ENCODE measurements at regions not wholly inside any gene's neighbourhood (a gene's known extent, or its start where the extent isn't known, plus 50 kb on each side); places are given as distances from the start of the nearest gene placed in this dataset.

- Mint-ChIP-seq H3K4me1 (ENCODE audit: low read depth) (no peaks in the 10 kb centered on the region), H3K27ac (no peak overlapping the region), H3K27me3 (no peaks in the 10 kb centered on the region), H3K36me3 (ENCODE audit: low read depth) (no peaks in the 10 kb centered on the region), H3K9me3 (no peaks in the 10 kb centered on the region), H3K4me3 (no peak overlapping the region)
- POLR2A ChIA-PET, result no interaction called here
- DNase-seq (no peak), ATAC-seq (ENCODE audit: poor library complexity) (no peak)
- TF ChIP-seq CTCF (IDR thresholded peaks at IDR 0.05), result no peak
- CTCF ChIA-PET, result no interaction called here
- Histone ChIP-seq H3K27ac (ENCODE audit: low read depth in 1 of 2, low read length in 2 of 2) (no peak overlapping the region), H3K36me3 (ENCODE audit: insufficient read depth, low read length) (no peaks in the 10 kb centered on the region), H3K9me3 (ENCODE audit: control insufficient read depth in 1 of 2, insufficient read depth in 1 of 2, low read length in 2 of 2) (no peaks in the 10 kb centered on the region), H3K4me1 (ENCODE audit: insufficient read depth, low read length) (no peaks in the 10 kb centered on the region), H3K27me3 (ENCODE audit: control insufficient read depth in 1 of 2, insufficient read depth in 2 of 2, low read length in 2 of 2) (no peaks in the 10 kb centered on the region), H3K4me3 (ENCODE audit: low read length) (no peak overlapping the region)
- intact Hi-C loops (cut with DNase I, micrococcal nuclease), result no loop called here
Observed at GRCh38 chrX:121349263-121349662, 301.9 kb downstream of the GLUD2 start.

DNA sequence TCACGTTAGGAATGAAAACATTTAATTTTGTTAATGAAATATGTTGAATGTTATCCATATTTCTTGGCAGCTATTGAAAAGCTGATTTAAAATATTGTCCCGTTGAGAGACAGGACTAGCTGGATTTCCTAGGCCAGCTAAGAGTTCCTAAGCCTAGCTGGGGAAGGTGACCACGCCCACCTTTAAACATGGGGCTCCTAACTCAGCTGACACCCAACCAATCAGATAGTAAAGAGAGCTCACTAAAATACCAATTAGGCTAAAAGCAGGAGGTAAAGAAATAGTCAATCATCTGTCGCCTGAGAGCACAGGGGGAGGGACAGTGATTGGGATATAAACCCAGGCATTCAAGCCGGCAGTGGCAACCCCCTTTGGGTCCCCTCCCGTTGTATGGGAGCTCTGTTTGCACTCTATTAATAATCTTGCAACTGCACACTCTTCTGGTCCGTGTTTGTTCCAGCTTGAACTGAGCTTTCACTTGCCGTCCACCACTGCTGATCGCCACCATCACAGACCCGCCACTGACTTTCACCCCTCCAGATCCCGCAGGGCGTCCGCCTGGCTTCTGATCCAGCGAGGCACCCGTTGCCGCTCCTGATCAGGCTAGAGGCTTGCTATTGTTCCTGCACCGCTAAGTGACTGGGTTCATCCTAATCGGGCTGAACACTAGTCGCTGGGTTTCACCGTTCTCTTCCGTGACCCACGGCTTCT, 308.9 kb downstream of the GLUD2 start:
- Mint-ChIP-seq H3K4me1 (ENCODE audit: low read depth) (no peaks in the 10 kb centered on the region), H3K27ac (no peak overlapping the region), H3K36me3 (ENCODE audit: low read depth) (no peaks in the 10 kb centered on the region), H3K27me3 (no peaks in the 10 kb centered on the region), H3K4me3 (no peak overlapping the region), H3K9me3 (no peaks in the 10 kb centered on the region)
- no peak for TF ChIP-seq CTCF (IDR thresholded peaks at IDR 0.05)
- H3K4me1 ChIP-seq (ENCODE audit: insufficient read depth, low read length), result no peaks in the 10 kb centered on the region
- no peak overlapping the region for H3K4me3 ChIP-seq (ENCODE audit: low read length)
- ATAC-seq (ENCODE audit: poor library complexity) (no peak), DNase-seq (no peak)
- H3K36me3 ChIP-seq (ENCODE audit: insufficient read depth, low read length), result no peaks in the 10 kb centered on the region
- intact Hi-C loops (cut with DNase I, micrococcal nuclease), result no loop called here
- H3K9me3 ChIP-seq (ENCODE audit: control insufficient read depth in 1 of 2, insufficient read depth in 1 of 2, low read length in 2 of 2), result no peaks in the 10 kb centered on the region
- H3K27ac ChIP-seq (ENCODE audit: low read depth in 1 of 2, low read length in 2 of 2), result no peak overlapping the region
- POLR2A ChIA-PET, result no interaction called here
- H3K27me3 ChIP-seq (ENCODE audit: control insufficient read depth in 1 of 2, insufficient read depth in 2 of 2, low read length in 2 of 2), result no peaks in the 10 kb centered on the region
- CTCF ChIA-PET, result no interaction called here

GRCh38 chrX:121356850-121357171, 309.4 kb downstream of the GLUD2 start:
- H3K27me3 Mint-ChIP-seq, result no peaks in the 10 kb centered on the region
- ChIA-PET CTCF (no interaction called here), POLR2A (no interaction called here)
- intact Hi-C loops (cut with DNase I, micrococcal nuclease), result no loop called here
- DNase-seq, result no peak
- no peaks in the 10 kb centered on the region for H3K4me1 ChIP-seq (ENCODE audit: insufficient read depth, low read length)
- H3K4me3 ChIP-seq (ENCODE audit: low read length), result no peak overlapping the region
- no peak overlapping the region for H3K27ac ChIP-seq (ENCODE audit: low read depth in 1 of 2, low read length in 2 of 2)
- no peaks in the 10 kb centered on the region for H3K9me3 ChIP-seq (ENCODE audit: control insufficient read depth in 1 of 2, insufficient read depth in 1 of 2, low read length in 2 of 2)
- ATAC-seq (ENCODE audit: poor library complexity), result no peak
- no peaks in the 10 kb centered on the region for H3K27me3 ChIP-seq (ENCODE audit: control insufficient read depth in 1 of 2, insufficient read depth in 2 of 2, low read length in 2 of 2)
- no peaks in the 10 kb centered on the region for H3K9me3 Mint-ChIP-seq
- no peaks in the 10 kb centered on the region for H3K36me3 ChIP-seq (ENCODE audit: insufficient read depth, low read length)
- H3K4me1 Mint-ChIP-seq (ENCODE audit: low read depth), result no peaks in the 10 kb centered on the region
- H3K27ac Mint-ChIP-seq, result no peak overlapping the region
- TF ChIP-seq CTCF (IDR thresholded peaks at IDR 0.05), result no peak
- no peak overlapping the region for H3K4me3 Mint-ChIP-seq
- H3K36me3 Mint-ChIP-seq (ENCODE audit: low read depth), result no peaks in the 10 kb centered on the region
